ENCODE measurements at regions not wholly inside any gene's neighbourhood (a gene's known extent, or its start where the extent isn't known, plus 50 kb on each side); places are given as distances from the start of the nearest gene placed in this dataset.

DNA sequence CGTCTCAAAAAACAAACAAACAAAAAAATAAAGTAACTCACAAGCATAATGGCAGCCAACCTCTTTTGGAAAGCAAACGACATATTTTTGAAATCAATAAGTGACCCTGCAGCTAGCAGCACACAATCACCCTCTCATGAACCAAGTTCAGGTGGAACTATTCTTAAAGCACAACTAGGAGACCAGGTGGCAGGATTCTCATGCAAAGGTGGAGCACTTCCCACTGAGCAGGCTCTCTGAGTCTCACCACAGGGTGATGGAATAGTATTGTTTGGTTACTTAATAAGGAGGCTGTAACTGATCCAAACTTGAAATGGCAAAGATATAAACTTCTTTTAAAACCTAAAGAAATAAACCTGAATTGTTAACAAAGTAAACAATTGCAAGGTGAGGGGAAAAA lies 1293.1 kb downstream of the PCDH19 start:
- H4K20me1 ChIP-seq (ENCODE audit: control insufficient read depth, extremely low read depth, insufficient read depth, low read length), result no peaks in the 10 kb centered on the region
- no peak overlapping the region for H3K27ac ChIP-seq (ENCODE audit: control insufficient read depth, insufficient read depth, low read length)
- H2AFZ ChIP-seq (ENCODE audit: control insufficient read depth, low read length), result no peak overlapping the region
- no peaks in the 10 kb centered on the region for H3K4me1 ChIP-seq (ENCODE audit: control insufficient read depth, extremely low read depth, insufficient read depth, low read length)
- H3K27me3 ChIP-seq (ENCODE audit: control insufficient read depth, extremely low read depth, insufficient read depth, low read length), result no peaks in the 10 kb centered on the region
- no peak for DNase-seq (ENCODE audit: low read depth, low spot score)
- TF ChIP-seq, protein P1, sequence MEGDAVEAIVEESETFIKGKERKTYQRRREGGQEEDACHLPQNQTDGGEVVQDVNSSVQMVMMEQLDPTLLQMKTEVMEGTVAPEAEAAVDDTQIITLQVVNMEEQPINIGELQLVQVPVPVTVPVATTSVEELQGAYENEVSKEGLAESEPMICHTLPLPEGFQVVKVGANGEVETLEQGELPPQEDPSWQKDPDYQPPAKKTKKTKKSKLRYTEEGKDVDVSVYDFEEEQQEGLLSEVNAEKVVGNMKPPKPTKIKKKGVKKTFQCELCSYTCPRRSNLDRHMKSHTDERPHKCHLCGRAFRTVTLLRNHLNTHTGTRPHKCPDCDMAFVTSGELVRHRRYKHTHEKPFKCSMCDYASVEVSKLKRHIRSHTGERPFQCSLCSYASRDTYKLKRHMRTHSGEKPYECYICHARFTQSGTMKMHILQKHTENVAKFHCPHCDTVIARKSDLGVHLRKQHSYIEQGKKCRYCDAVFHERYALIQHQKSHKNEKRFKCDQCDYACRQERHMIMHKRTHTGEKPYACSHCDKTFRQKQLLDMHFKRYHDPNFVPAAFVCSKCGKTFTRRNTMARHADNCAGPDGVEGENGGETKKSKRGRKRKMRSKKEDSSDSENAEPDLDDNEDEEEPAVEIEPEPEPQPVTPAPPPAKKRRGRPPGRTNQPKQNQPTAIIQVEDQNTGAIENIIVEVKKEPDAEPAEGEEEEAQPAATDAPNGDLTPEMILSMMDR (optimal IDR thresholded peaks at IDR 0.05 in 1 of 3, IDR thresholded peaks at IDR 0.05 in 1 of 3, conservative IDR thresholded peaks at IDR 0.05 in 1 of 3; ENCODE audit: extremely low read depth in 1 of 3, insufficient read depth in 2 of 3, low read length in 3 of 3), result no peak
- no peak for TF ChIP-seq EZH2 (IDR thresholded peaks at IDR 0.05; ENCODE audit: low read length)
- H3K4me3 ChIP-seq (ENCODE audit: control insufficient read depth in 2 of 3, extremely low read depth in 1 of 3, insufficient read depth in 2 of 3, low read depth in 1 of 3, low read length in 3 of 3), result no peak overlapping the region
- H3K4me2 ChIP-seq (ENCODE audit: control insufficient read depth, extremely low read depth, insufficient read depth, low read depth, low read length), result no peak overlapping the region
- H3K36me3 ChIP-seq (ENCODE audit: control insufficient read depth in 2 of 2, extremely low read depth in 1 of 2, insufficient read depth in 2 of 2, low read length in 2 of 2), result no peaks in the 10 kb centered on the region
- no peak for FAIRE-seq
- H3K9me3 ChIP-seq (ENCODE audit: control insufficient read depth, low read depth, low read length), result no peaks in the 10 kb centered on the region
- H3K9ac ChIP-seq (ENCODE audit: control insufficient read depth, extremely low read depth, insufficient read depth, low read length), result no peak overlapping the region
- dilution Hi-C loops (cut with MboI; ENCODE audit: extremely low pct_ligation_motif_present, low sequenced_read_pairs), result no loop called here
- no peaks in the 10 kb centered on the region for H3K9me1 ChIP-seq (ENCODE audit: control insufficient read depth, extremely low read depth, insufficient read depth, low read length)
- H3K79me2 ChIP-seq (ENCODE audit: control insufficient read depth, insufficient read depth, low read length), result no peaks in the 10 kb centered on the region

DNA sequence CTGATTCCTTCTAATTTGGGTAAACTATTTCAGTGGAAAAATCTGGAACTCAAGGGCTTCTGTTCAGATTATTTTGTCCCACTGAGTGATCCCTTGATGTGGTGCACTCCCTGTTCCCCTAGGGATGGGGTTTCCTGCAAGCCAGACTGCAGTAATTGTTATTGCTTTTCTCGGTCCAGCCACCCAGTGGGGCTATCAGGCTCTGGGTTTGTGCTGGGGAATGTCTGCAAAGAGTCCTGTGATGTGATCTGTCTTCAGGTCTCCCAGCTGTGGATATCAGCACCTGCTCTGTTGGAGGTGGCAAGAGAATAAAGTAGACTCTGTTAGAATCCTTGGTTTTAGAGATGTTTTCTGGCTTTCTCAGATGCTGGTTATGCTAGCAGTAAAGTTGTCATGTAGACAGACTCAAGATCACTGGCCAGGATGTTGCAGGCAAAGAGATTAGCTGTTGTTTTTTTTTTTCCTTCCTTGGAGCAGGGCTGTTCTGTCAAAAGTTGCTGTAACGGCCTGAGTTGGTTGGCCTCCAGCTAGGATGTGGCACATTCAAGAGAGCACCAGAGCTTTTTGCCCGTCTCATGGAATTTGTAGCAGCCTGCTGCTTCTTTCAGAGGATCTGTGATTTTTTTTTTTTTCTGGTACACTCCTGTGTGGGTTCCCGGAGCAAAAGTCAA lies 1314.0 kb downstream of the PCDH19 start:
- Histone ChIP-seq H3K9me3 (ENCODE audit: control insufficient read depth, low read depth, low read length) (no peaks in the 10 kb centered on the region), H3K27ac (ENCODE audit: control insufficient read depth, insufficient read depth, low read length) (no peak overlapping the region), H2AFZ (ENCODE audit: control insufficient read depth, low read length) (no peak overlapping the region), H3K9me1 (ENCODE audit: control insufficient read depth, extremely low read depth, insufficient read depth, low read length) (no peaks in the 10 kb centered on the region), H3K79me2 (ENCODE audit: control insufficient read depth, insufficient read depth, low read length) (no peaks in the 10 kb centered on the region), H3K36me3 (ENCODE audit: control insufficient read depth in 2 of 2, extremely low read depth in 1 of 2, insufficient read depth in 2 of 2, low read length in 2 of 2) (no peaks in the 10 kb centered on the region), H3K27me3 (ENCODE audit: control insufficient read depth, extremely low read depth, insufficient read depth, low read length) (no peaks in the 10 kb centered on the region), H3K4me3 (ENCODE audit: control insufficient read depth in 2 of 3, extremely low read depth in 1 of 3, insufficient read depth in 2 of 3, low read depth in 1 of 3, low read length in 3 of 3) (no peak overlapping the region), H3K9ac (ENCODE audit: control insufficient read depth, extremely low read depth, insufficient read depth, low read length) (no peak overlapping the region), H3K4me1 (ENCODE audit: control insufficient read depth, extremely low read depth, insufficient read depth, low read length) (no peaks in the 10 kb centered on the region), H3K4me2 (ENCODE audit: control insufficient read depth, extremely low read depth, insufficient read depth, low read depth, low read length) (no peak overlapping the region), H4K20me1 (ENCODE audit: control insufficient read depth, extremely low read depth, insufficient read depth, low read length) (no peaks in the 10 kb centered on the region)
- dilution Hi-C loops (cut with MboI; ENCODE audit: extremely low pct_ligation_motif_present, low sequenced_read_pairs), result no loop called here
- DNase-seq (ENCODE audit: low read depth, low spot score) (no peak), FAIRE-seq (no peak)
- TF ChIP-seq EZH2 (IDR thresholded peaks at IDR 0.05; ENCODE audit: low read length), result no peak
- TF ChIP-seq, protein P1 (optimal IDR thresholded peaks at IDR 0.05 in 1 of 3, IDR thresholded peaks at IDR 0.05 in 1 of 3, conservative IDR thresholded peaks at IDR 0.05 in 1 of 3; ENCODE audit: extremely low read depth in 1 of 3, insufficient read depth in 2 of 3, low read length in 3 of 3), result no peak

Measured in keratinocyte (primary cell).